GM19395 (cell line): ENCODE measurements at regions not wholly inside any gene's neighbourhood (a gene's known extent, or its start where the extent isn't known, plus 50 kb on each side); places are given as distances from the start of the nearest gene placed in this dataset.
"Not testable (repeated sequence)": the region's sequence is repeated elsewhere in the genome, so short reads cannot be mapped to it uniquely, and the experiment has no call there.

Source experiments
- ATAC-seq: cut with Tn5 transposase; IDR thresholded peaks from one replicate; pipeline ENCODE4 v1.9.1; 2021; ENCODE audit warnings: mild to moderate bottlenecking, moderate library complexity; ENCODE audit not compliant: unreplicated experiment

DNA sequence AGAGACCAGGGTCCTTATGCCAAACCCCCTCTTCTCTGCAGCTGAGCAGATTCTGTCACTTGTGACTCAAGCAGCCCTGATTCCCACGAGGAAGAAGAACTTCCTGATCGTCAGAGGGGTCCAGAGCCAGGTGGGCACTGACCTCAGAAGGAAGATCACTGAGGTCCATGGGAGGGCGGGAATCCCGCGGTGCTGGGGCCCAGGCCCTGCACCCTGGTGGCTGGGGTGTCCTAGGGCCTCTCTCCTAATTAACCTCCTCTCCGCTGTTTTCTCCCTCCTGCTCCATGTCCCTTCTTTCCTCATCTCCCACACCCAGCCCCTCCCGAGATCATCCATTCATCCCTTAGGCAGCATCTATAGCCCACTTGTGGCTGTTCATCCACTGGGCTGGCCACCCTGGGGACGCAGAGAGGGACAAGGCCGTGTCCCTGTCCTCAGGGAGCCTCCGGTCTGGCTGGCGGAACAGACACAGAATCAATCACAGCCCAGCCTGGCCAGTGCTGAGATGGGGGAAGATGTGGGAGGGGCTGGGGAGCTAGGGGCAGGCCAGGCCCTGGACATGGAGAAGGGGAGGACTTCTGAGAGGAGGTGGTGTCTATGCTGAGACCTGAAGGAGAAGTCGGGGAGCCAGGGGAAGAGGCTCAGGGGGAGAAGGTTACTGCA, 638.3 kb downstream of the MATN1 start:
- ATAC-seq = no peak

DNA sequence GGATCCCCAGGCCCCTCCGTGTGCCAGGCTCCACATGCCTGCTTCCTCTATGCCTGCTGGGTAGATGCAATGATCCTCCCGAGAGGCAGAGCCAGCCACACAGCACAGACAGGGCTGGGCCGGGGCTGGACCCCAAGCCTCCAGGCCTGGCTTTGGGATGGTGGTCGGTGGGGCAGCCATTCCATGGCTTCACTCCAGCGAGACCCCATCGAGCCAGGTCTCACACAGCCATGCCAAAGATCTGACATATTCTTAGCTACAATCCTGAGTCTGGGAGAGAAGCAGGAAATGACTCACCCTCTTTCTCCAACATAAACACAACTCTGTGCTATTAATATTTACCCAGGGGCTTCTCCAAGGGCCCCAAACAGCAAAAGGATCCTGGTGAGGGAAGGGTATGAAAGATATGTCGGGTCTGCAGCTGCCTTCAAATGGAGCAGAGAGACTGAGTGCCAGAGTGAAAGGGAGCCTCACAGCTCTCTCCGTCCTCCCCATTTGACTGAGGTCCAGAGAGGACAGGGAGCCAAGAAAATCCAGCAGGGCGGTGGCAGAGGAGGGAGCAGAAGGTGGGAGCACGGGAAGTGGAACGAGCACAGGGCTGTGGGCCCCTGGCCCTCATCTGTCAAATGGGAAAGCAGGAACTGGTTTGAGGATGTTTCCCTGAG, 639.5 kb downstream of the MATN1 start:
- no peak for ATAC-seq

DNA sequence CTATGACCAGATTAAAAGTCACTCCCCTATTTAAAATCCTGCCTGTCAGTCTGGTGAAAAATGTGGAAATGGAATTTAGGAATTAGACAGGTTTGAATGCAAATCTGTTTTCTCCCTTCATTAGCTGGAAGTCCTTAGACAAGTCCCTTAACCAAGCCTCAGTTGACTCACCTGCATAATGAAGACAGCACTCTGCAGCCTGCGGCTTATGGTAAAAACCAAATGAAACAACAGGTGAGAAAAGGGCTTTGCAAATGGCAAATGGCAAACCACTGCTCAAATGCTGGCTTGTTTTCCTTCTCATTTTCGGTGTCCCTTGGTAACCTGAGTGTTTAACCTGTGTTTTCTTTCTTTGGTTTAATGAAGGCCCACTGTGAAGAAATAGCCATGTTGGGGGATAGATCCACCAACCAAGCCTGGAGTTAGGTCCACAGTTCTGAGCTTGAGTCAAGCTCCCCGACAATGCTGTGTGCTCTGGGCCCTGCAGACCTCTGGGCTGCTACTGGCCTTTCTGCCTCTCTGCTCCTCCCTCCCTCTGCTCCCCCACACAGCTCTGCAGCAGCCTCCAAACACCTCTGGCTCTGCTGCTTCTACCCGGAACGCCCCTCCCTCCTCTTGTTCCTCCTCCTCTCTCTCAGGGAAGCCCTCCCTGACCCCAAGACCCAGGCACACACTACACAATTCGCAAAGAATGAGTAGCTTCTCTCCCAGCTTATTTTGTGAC, 641.8 kb downstream of the MATN1 start:
- ATAC-seq = no peak

DNA sequence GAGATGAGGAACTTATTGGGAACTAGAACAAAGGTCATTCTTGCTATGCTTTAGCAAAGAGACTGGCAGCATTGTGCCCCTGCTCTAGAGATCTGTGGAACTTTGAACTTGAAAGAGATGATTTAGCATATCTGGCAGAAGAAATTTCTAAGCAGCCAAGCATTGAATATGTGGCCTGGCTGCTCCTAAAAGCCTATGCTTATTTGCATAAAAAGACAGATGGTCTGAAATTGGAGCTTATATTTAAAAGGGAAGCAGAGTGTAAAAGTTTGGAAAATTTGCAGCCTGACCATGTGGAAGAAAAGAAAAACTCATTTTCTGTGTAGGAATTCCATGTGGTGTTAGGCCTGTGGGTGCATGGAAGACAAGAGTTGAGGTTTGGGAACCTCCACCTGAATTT, 647.5 kb downstream of the MATN1 start:
- ATAC-seq = not testable (repeated sequence)

DNA sequence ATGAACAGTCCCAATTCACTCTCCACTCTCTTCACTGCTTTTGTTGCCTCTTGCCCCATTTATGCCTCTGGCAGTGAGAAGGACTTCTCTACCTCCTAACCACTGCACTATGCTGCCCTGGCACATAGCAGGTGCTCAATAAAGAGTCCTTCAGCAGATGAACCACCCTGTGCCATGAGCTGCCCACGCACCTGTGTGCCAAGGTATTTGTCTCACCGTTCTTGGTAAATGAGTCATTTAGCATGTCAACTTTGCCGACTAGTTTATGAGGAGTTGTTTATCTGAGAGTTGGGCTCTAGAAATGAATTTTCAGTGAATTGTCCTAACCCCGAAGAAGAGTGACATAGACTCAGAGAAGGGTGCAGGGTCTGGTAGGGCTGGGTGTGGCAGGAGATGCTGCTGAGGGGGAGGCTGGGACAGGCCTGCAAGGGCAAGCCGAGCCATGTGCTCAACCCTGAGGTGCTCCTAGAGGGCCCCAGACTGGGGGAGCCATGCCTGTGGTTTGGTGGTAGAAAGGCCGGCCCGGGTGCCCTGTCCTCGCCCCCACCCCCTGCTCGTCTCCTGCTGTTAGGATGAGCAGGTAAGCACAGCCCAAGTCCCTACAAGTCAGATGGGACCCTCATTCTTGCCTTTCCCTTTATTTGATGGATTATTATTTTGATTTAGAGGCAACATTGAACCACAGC, 654.5 kb downstream of the MATN1 start:
- no peak for ATAC-seq

DNA sequence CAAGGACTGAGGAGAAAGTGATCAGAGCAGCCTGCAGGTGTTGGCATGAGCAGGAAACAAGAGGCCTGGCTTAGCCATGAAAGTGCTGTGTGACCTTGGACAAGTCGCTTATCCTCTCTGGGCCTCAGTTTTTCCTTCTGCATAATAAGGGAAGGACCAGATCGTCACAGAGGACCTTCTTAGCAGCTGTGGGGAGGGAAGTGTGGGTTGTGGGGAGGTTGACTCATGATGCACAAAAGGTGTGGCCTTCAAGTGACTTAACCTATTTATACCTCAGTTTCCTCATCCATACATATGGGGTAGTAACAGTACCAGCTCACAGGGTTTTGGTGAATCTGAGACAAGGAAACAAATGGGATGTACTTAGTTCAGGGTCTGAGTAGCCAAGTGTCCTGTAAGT, 658.8 kb downstream of the MATN1 start:
- ATAC-seq = no peak

DNA sequence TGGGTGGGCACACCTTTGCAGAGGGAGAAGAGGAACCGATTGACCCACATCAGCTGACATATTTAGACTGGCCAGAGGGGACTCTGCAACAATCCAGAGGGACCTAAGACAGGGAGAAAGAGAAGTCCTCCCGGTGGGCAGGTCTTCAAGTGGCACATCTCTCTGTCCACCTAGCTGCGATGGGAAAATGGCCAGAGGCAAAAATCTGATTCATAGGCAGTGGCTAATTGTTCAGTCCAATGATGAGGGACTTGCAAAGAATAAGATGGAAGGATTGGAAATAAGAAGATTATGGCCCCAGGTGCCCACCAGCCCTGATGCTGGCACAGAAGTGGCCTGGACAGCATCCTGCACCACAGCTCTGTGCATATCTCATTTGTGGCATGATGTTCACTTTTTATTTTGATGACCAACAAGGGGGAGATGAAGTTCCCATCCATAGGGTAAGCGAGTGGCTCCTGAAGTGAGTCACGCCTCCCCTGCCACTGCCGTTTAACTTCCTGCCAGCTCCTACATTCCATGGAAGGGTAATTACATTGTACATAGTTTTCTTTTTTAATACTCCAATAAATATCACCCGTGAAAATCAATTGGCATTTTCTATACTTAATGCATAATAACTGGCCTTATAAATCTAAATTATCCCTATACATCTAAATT, 659.6 kb downstream of the MATN1 start:
- ATAC-seq = no peak

DNA sequence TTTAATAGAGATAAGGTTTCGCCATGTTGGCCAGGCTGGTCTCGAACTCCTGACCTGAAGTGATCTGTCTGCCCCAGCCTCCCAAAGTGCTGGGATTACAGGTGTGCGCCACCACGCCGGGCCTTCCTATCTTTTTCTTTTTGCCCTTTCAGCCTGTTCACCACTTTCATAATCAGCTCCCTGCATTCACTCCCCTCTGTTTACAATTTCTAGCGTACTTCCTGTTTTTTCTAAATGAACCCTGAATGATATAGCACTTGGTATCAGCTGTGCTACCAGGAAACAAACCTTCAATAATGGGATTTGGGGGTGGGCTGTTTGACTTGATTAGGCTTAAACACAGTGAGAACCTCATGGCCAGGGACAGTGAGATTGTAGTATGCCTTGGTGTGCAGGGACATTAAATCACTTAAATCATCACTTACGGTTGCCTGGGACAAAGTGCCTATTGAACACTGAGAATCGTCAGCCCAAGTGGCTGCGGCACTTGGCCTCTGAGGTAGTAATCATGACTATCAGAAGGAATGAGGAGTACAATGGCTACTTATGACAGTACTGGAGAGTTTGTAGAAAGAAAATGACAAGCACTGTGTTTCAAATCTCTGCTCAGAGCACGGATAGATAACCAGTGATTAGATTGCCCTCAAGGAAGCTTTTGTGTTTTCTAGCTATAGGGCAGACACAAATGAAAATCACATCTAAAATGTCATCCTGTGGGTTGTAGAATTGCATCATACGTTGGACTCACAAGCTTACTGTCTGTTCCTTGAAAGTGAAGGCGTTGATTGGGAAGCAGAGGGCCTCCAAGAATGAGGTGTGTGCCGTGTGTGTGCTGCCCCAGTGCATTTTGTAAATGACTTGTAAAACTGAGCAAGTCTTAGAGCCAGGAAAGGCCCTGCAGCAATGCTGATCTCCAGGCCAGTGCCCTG, 661.8 kb downstream of the MATN1 start:
- no peak for ATAC-seq

DNA sequence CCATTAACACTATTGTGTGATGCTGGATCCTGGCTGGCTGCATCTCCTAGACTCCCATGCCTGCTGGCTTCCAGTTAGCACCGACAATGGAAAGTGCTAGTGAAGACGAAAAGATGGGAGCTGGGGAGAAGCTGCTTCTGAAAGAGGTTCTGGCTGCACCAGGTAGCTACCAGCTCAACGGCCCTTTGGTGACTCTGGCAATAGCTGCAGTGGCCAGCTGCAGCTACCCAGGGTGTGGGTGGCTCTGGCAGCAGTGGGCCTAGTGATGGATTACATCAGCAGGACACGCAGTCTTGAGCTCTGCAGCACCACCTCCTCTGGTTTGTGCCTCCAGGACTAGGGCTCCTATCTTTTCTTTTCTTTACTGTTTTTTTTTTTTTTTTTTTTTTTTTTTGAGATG, 662.6 kb downstream of the MATN1 start:
- no peak for ATAC-seq

DNA sequence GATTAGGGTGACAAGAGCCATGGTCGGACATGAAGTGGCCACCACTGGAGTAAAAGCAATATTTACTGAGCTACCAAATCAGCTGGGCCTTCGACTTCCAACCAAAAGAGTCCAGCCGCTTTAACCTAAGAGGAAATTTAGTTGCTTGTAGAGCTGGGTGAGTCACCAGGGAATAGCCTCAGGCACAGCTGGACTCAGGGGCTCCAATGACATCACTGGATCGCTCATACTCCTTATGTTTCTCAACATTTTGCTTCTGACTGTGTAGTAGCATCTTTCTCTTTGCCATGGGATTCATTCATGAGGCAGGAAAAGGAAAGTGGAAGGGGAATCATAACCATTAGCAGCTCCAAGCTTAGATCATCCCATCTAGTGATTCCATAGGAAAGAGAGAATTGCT, 664.4 kb downstream of the MATN1 start:
- ATAC-seq = no peak

DNA sequence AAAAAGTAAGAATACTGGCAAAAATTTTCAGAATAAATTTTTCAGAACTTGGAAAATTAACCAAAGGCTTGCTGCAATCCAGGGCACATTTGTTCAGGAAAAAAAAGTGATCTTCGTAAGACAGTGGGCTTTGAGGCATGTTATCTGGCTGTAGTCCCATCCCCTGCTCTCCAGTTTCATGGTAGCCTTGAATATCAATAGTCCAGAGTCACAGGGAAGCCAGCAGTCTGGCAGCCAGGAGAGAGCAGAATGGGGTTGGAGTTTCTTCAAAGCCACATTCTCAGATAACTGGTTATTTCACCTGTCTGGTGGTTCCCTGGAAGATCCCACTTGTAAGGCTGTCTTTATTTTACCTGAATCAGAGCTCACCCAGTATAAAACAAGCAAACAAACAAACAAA, 669.3 kb downstream of the MATN1 start:
- no peak for ATAC-seq

DNA sequence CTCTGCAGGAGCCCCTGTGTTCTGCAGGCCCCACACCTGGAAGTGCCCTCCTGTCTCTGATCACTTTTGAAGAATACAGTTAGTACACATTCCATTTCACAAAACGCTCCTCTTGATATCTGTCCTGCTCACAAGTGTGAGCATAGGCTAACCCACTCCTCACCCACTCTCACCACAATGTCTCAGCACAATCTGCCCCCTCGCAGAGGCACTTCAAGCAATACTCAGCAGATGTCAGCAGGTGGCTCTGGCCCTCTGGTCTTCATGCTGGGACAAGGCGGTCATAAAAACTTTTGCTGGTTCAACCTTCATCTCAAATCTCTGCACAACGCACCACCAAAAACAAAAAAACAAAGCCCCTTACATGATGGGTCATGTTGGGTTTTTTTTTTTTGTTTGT, 671.2 kb downstream of the MATN1 start:
- no peak for ATAC-seq

DNA sequence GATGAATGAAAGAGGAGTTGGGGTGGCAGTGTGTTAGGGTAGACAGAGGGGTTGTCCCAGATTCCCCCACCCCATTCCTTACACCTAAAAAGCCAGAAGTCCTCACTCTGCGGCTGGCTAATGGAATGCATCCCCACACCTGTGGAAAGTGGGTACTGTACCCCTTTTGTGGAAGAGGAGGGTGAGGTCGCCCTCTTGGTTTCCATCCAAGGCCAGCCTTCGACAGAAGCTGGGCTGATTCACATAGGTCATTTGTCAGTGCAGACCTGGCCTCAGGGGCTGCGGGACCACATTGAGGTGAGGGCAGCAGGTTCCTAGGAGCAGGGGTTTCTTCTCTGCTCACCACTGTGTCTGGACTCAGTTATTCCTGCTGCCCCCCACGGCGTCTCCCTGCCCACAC, 671.6 kb downstream of the MATN1 start:
- ATAC-seq = no peak

DNA sequence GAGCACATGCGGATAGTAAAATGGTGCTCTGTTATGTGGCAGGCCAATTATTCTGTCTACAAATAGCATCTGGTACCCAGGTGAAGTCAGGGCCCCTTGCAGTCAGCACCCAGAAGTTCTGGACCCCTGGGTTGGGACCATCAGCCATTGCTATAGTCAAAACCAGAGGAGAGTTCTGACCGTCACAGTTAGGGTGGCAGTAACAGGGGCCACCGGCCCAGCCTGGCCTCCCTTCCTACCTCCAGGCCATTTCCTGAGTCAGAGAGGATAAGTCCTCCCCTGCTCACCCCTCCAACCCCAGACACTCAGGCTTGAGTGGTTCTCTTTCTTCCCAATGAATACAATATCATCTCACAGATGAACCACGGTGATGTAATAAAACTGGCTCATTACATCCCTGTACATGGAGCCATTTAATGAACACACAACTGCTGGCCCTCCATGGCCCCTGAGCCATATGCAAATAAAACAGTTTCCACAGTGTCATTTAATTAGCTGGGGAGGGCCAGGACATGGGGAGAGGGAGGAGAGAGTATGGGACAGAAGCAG, 673.6 kb downstream of the MATN1 start:
- no peak for ATAC-seq

DNA sequence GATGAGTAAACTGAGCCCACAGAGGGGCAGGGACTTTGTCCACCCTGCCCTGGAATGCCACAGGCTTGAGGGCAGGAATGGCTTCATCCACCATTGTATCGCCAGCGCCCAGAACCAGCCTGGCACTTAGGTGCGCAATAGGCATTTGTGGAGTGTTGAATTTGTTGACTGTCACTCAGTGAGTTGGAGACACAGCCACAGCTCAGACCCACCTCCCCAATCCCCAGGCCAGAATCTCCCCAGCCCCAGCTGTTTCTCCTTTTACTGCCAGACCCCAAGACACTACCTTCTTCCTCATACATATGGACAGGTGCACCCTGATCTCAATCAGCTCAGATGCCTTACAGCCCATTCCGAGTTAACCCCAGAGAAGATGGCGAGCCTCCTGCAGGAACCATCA, 674.5 kb downstream of the MATN1 start:
- ATAC-seq = no peak

DNA sequence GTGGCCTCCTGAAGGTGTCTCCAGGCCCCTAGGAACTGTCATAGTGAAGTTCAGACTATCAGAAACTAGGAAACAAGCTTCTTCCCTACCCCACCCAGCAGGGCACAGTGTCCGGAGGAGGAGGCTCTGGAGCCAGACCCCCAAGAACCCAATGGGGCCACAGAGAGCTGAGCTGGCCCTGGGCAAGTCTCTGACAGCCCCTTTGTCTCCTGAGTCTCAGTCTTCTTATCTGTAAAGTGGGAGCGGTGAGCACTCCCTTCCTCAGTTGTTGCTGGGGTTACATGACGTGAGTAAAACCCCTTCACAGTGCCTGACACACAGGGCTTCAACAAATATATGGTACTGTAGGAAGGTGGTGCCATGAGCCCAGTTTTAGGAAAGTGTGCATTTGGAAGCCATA, 675.8 kb downstream of the MATN1 start:
- no peak for ATAC-seq

DNA sequence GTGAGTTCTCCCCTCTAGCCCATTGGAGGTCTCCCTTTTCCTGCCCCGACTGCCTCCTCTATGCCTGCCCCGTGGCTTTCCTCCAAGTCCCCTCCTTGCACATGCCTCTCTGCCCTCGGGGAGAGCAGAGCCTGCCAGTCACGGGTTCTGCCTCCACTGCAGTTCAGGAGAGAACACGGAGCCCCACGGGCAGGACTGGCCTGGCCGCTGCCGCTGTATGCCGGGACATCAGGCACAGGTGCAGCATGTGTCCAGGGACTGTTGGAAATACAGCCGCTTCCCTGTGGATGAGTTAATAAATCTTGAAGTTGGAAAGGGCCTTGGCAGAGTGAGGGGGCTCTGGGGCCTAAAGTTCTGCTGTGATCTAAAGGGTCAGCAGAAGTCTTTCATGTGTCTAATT, 676.6 kb downstream of the MATN1 start:
- ATAC-seq = no peak

DNA sequence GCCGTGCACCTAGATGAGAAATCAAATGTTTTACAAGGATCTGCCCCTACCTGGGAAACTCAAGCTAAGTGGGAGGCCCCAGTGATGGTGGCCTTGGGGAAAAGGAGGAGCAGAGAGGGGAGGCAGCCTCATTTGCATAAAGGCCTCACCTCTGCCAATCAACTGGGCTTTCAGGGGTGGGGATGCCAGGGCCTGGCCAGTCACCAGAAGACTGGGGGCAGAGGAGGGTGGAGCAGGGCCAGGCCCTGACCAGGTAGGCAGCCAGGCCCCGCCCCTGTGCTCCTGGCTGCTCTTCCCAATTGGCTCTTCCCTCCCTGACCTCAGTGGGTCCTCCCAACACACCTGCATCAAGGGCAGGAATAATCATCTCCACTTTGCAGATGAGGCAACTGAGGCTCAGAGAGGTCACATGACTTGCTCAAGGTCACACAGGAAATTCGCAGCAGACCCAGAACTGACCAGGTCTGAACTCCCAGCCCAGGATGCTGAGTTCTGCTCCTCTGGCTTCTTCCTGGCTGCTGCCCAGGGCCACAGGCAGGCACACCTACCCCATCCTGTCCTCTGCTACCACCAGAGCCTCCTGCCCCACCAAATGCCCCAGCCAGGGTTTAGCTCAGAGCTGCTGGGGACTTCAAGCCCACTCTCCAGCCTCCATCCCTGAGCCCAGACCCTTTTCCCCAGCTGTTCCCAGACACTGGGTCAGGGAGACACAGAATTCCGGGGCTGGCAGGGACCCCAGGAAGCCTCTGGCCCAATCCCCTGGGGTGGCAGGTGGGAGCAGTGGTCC, 677.9 kb downstream of the MATN1 start:
- ATAC-seq = no peak

DNA sequence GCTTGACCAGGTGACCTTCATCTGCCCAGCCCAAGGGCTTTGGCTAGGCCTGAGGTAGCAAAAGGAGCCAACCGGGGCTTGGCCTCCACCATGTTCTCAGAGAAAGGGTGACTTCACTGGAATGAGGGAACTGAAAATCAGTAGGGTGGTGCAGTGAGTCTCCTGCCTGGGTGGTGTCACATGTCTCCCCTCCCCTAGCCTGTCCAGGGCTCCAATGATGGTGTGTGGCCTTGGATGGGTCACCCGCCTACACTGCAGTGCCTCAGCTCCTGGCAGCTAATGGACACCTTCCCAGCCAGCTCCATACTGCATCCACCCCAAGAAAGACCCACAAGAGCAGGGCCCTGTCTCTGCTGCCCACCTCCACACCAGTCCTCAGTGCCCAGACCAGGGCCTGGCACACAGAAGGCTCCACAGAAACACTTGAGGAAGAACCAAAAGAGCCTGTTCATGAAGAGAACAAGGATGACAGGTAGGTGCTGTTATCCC, 678.7 kb downstream of the MATN1 start:
- no peak for ATAC-seq
